GM12891 (cell line): ENCODE measurements at regions not wholly inside any gene's neighbourhood (a gene's known extent, or its start where the extent isn't known, plus 50 kb on each side); places are given as distances from the start of the nearest gene placed in this dataset.

Source experiments
- POLR2A ChIP-seq: IDR thresholded peaks from 2 replicates; pipeline ENCODE4 v1.6.1; 2011; ENCODE audit warnings: low read depth, low read length, control low read depth
- POLR2AphosphoS5 ChIP-seq: IDR thresholded peaks from 2 replicates; pipeline ENCODE4 v1.6.1; 2011; ENCODE audit warnings: low read depth, low read length, control low read depth
- POU2F2 ChIP-seq: IDR thresholded peaks from 2 replicates; pipeline ENCODE4 v1.6.1; 2011; ENCODE audit warnings: low read depth, mild to moderate bottlenecking, control low read depth, low read length, moderate library complexity
- SPI1 ChIP-seq: IDR thresholded peaks from 2 replicates; pipeline ENCODE4 v1.6.1; 2011; ENCODE audit warnings: low read depth, low read length, control low read depth
- TAF1 ChIP-seq: IDR thresholded peaks from 2 replicates; pipeline ENCODE4 v1.6.1; 2011; ENCODE audit warnings: low read depth, low read length, control low read depth

GRCh38 chrX:19237901-19238300, 105.8 kb upstream of the PDHA1 start:
- no peak for TF ChIP-seq POLR2AphosphoS5
- TF ChIP-seq POLR2A: no peak
- TF ChIP-seq SPI1: no peak
- TF ChIP-seq TAF1: no peak
- no peak for TF ChIP-seq POU2F2
